ENCODE measurements at regions not wholly inside any gene's neighbourhood (a gene's known extent, or its start where the extent isn't known, plus 50 kb on each side); places are given as distances from the start of the nearest gene placed in this dataset.

GRCh38 chr2:198456418-198456817, 652.0 kb downstream of the PLCL1 start:
- TF ChIP-seq POLR2A (IDR thresholded peaks at IDR 0.05; ENCODE audit: low read length) (no peak), GATA1 (IDR thresholded peaks at IDR 0.05; ENCODE audit: low read depth, low read length) (no peak)
